HepG2 (cell line): ENCODE measurements at regions not wholly inside any gene's neighbourhood (a gene's known extent, or its start where the extent isn't known, plus 50 kb on each side); places are given as distances from the start of the nearest gene placed in this dataset.

ENCODE experiments used
- ATAC-seq: fragments of 200-7000 bp; cut with Tn5 transposase; 3 replicates; pipeline ENCODE4 v1.9.1; 2020; ENCODE audit warnings: mild to moderate bottlenecking, moderate library complexity
- BruUV-seq: library from RNA; stranded (reverse); fragments of 400-500 nt; replicated peaks from 2 replicates; lab custom pipeline; 2021; lab: Mats Ljungman, UMichigan
- CTCF ChIA-PET: fragments of 300-600 bp; formaldehyde crosslinking; extraction: SDS; loops from one replicate; lab custom pipeline; 2021; ENCODE audit warnings: low total read pairs, inconsistent platforms, low intra/inter-chr PET ratio; lab: Yijun Ruan, JAX
- POLR2A ChIA-PET: fragments of 350-600 bp; sonication (Branson Sonifier 250); formaldehyde crosslinking; loops from one replicate; lab custom pipeline; 2020; ENCODE audit warnings: antibody characterized with exemption, inconsistent platforms; lab: Yijun Ruan, JAX
- DNase-seq: peaks from one replicate; pipeline ENCODE4 v3.0.0-alpha.2; 2015; ENCODE audit warnings: low spot score
- FAIRE-seq: peaks from 3 replicates; lab custom pipeline; 2011; peaks lifted over from hg19 to GRCh38; lab: Jason Lieb, UNC
- H2AFZ ChIP-seq: one replicate; pipeline ENCODE4 v1.6.1; 2011; ENCODE audit warnings: low read length, inconsistent platforms
- H3K27ac ChIP-seq: fragments of 300-600 bp; 3 replicates; pipeline ENCODE4 v1.8.0; 2011; ENCODE audit warnings: mixed run types, mild to moderate bottlenecking, mixed read lengths, low read length, inconsistent platforms; ENCODE audit not compliant: insufficient read depth; ENCODE audit errors: extremely low read length
- H3K27me3 ChIP-seq, 2 experiments: fragments of 200-600 bp in 1 of 2; 2 replicates in 1 of 2; 3 replicates in 1 of 2; pipeline versions ENCODE4 v1.6.0 to v1.8.0; 2011; ENCODE audit warnings: low read length in 2 of 2, mild to moderate bottlenecking in 2 of 2, moderate library complexity in 2 of 2, inconsistent platforms in 1 of 2; ENCODE audit not compliant: insufficient read depth in 2 of 2, control insufficient read depth in 1 of 2
- H3K36me3 ChIP-seq, 2 experiments: fragments of 200-600 bp in 1 of 2; replicated peaks in 1 of 2; 2 replicates in 1 of 2; 3 replicates in 1 of 2; pipeline versions ENCODE4 v1.5.1 to v1.8.0; 2011; ENCODE audit warnings: low read length in 2 of 2, inconsistent platforms in 1 of 2; ENCODE audit not compliant: insufficient read depth in 2 of 2, control insufficient read depth in 1 of 2
- H3K4me1 ChIP-seq: 2 replicates; pipeline ENCODE4 v1.5.1; 2012; ENCODE audit warnings: low read length, inconsistent platforms; ENCODE audit not compliant: insufficient read depth
- H3K4me2 ChIP-seq: 2 replicates; pipeline ENCODE4 v1.6.0; 2011; ENCODE audit warnings: low read depth, low read length, inconsistent platforms
- H3K4me3 ChIP-seq, 3 experiments: fragments of 200-600 bp in 1 of 3; sonication (generic), shearing (Covaris generic) in 1 of 3; replicated peaks in 1 of 3; 2 replicates each; pipeline ENCODE4 v1.5.1; 2011 to 2016; ENCODE audit warnings: low read length in 3 of 3, inconsistent platforms in 2 of 3, low read depth in 2 of 3, mild to moderate bottlenecking in 2 of 3, control low read depth in 1 of 3, mixed read lengths in 1 of 3; ENCODE audit not compliant: insufficient read depth in 1 of 3
- H3K79me2 ChIP-seq: one replicate; pipeline ENCODE4 v1.6.1; 2011; ENCODE audit warnings: low read length, inconsistent platforms; ENCODE audit not compliant: insufficient read depth
- H3K9ac ChIP-seq: 2 replicates; pipeline ENCODE4 v1.6.0; 2011; ENCODE audit warnings: mild to moderate bottlenecking, low read depth, low read length, inconsistent platforms; ENCODE audit not compliant: insufficient read depth
- H3K9me3 ChIP-seq: 2 replicates; pipeline ENCODE4 v1.5.1; 2012; ENCODE audit warnings: mild to moderate bottlenecking, low read length
- H4K20me1 ChIP-seq: 2 replicates; pipeline ENCODE4 v1.6.0; 2011; ENCODE audit warnings: inconsistent platforms, mild to moderate bottlenecking, low read length, moderate library complexity; ENCODE audit not compliant: insufficient read depth
- HMG20B ChIP-seq: conservative IDR thresholded peaks from 2 replicates; pipeline ENCODE4 v1.6.1; 2016; ENCODE audit warnings: missing genetic modification reagents, missing compliant biosample characterization
- HNRNPH1 ChIP-seq: fragments of 200-400 bp; formaldehyde crosslinking; optimal IDR thresholded peaks from 2 replicates; pipeline ENCODE3; 2017; ENCODE audit warnings: mild to moderate bottlenecking, low read depth, low read length
- MBD4 ChIP-seq: IDR thresholded peaks from 2 replicates; pipeline ENCODE4 v1.6.1; 2012; ENCODE audit warnings: low read length, inconsistent platforms, borderline replicate concordance
- WGBS: methylation state at CpG from one replicate; pipeline ENCODE4 v1.1.6; 2017; ENCODE audit warnings: low lambda C conversion rate; 5-methylcytosine and 5-hydroxymethylcytosine counted together
- in situ Hi-C: cut with HindIII; loops from 2 replicates; pipeline ENCODE4 v1.10.0; 2017; ENCODE audit warnings: low pct_unique_long_range_greater_than_20kb; ENCODE audit not compliant: extremely low pct_ligation_motif_present
- intact Hi-C: fragments of 100-400 bp; cut with micrococcal nuclease; formaldehyde crosslinking; loops from one replicate; pipeline ENCODE4 v1.10.0; 2022; ENCODE audit not compliant: unreplicated experiment
- TF ChIP-seq, protein P1 (sequence below): sonication (generic); formaldehyde crosslinking; IDR thresholded peaks from 2 replicates; pipeline ENCODE4 v1.5.1; 2020; ENCODE audit warnings: missing genetic modification reagents, mild to moderate bottlenecking, borderline replicate concordance
- TF ChIP-seq, protein P2 (sequence below): sonication (generic); formaldehyde crosslinking; IDR thresholded peaks from 2 replicates; pipeline ENCODE4 v1.5.0; 2020; ENCODE audit warnings: mild to moderate bottlenecking, missing genetic modification reagents, moderate library complexity
- TF ChIP-seq, protein P3 (sequence below): sonication (generic); formaldehyde crosslinking; IDR thresholded peaks from 2 replicates; pipeline ENCODE4 v1.5.1; 2020; ENCODE audit warnings: mild to moderate bottlenecking, moderate library complexity, missing genetic modification reagents

- no peak for ATAC-seq
- Histone ChIP-seq H3K79me2 (no peaks in the 10 kb centered on the region), H3K36me3 (no peaks in the 10 kb centered on the region), H2AFZ (no peak overlapping the region), H3K9me3 (peaks cover 86% of the 10 kb centered on the region), H3K9ac (no peak overlapping the region), H3K4me3 (no peak overlapping the region), H3K27ac (no peak overlapping the region), H3K27me3 (no peaks in the 10 kb centered on the region), H3K4me1 (no peaks in the 10 kb centered on the region), H3K4me2 (no peak overlapping the region), H4K20me1 (no peaks in the 10 kb centered on the region)
- no TSS peak for BruUV-seq
- FAIRE-seq = no peak
- DNase-seq = peak; percentile 3
- intact Hi-C loops = no loop called here
- in situ Hi-C loops = no loop called here
- 41% methylated on average over 7 of the region's 7 CpGs for WGBS
- TF ChIP-seq, protein P1, sequence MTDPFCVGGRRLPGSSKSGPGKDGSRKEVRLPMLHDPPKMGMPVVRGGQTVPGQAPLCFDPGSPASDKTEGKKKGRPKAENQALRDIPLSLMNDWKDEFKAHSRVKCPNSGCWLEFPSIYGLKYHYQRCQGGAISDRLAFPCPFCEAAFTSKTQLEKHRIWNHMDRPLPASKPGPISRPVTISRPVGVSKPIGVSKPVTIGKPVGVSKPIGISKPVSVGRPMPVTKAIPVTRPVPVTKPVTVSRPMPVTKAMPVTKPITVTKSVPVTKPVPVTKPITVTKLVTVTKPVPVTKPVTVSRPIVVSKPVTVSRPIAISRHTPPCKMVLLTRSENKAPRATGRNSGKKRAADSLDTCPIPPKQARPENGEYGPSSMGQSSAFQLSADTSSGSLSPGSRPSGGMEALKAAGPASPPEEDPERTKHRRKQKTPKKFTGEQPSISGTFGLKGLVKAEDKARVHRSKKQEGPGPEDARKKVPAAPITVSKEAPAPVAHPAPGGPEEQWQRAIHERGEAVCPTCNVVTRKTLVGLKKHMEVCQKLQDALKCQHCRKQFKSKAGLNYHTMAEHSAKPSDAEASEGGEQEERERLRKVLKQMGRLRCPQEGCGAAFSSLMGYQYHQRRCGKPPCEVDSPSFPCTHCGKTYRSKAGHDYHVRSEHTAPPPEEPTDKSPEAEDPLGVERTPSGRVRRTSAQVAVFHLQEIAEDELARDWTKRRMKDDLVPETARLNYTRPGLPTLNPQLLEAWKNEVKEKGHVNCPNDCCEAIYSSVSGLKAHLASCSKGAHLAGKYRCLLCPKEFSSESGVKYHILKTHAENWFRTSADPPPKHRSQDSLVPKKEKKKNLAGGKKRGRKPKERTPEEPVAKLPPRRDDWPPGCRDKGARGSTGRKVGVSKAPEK = no peak
- TF ChIP-seq, protein P2, sequence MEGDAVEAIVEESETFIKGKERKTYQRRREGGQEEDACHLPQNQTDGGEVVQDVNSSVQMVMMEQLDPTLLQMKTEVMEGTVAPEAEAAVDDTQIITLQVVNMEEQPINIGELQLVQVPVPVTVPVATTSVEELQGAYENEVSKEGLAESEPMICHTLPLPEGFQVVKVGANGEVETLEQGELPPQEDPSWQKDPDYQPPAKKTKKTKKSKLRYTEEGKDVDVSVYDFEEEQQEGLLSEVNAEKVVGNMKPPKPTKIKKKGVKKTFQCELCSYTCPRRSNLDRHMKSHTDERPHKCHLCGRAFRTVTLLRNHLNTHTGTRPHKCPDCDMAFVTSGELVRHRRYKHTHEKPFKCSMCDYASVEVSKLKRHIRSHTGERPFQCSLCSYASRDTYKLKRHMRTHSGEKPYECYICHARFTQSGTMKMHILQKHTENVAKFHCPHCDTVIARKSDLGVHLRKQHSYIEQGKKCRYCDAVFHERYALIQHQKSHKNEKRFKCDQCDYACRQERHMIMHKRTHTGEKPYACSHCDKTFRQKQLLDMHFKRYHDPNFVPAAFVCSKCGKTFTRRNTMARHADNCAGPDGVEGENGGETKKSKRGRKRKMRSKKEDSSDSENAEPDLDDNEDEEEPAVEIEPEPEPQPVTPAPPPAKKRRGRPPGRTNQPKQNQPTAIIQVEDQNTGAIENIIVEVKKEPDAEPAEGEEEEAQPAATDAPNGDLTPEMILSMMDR (CRISPR knock-in tag) = 0 out of 2 replicates have a peak, but pooled peaks have one; percentile 9
- TF ChIP-seq HNRNPH1 (no peak), HMG20B (no peak), MBD4 (no peak)
- TF ChIP-seq, protein P3, sequence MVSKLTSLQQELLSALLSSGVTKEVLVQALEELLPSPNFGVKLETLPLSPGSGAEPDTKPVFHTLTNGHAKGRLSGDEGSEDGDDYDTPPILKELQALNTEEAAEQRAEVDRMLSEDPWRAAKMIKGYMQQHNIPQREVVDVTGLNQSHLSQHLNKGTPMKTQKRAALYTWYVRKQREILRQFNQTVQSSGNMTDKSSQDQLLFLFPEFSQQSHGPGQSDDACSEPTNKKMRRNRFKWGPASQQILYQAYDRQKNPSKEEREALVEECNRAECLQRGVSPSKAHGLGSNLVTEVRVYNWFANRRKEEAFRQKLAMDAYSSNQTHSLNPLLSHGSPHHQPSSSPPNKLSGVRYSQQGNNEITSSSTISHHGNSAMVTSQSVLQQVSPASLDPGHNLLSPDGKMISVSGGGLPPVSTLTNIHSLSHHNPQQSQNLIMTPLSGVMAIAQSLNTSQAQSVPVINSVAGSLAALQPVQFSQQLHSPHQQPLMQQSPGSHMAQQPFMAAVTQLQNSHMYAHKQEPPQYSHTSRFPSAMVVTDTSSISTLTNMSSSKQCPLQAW (CRISPR knock-in tag) = no peak
- ChIA-PET CTCF (no interaction called here), POLR2A (no interaction called here)
Observed at GRCh38 chr19:23996549-23996948, 81.9 kb downstream of the ZNF726 start.
